Fibroblast of upper back skin (primary cell): ENCODE measurements at regions not wholly inside any gene's neighbourhood (a gene's known extent, or its start where the extent isn't known, plus 50 kb on each side); places are given as distances from the start of the nearest gene placed in this dataset.

Experiments
- DNase-seq: peaks from one replicate; pipeline ENCODE4 v3.0.0-alpha.2; 2013

DNA sequence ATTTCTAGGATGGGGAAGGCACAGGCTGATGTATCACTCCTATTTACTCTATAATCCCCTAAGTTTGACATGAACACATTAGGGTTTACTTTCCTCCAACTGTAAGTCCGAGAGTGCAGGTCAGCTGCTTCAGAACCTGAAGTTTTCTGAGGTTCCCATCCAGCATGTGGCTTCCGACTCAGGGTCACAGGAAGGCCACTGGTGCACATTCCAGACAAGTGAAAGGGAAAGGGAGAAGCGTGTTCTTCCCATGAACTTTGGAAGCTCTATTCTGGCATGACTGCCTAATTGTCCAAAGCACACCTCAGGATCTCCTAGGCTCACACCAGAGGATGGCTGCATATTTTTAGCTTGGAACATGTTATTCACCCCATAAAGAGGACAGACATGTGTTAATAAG is 602.6 kb downstream of the SEMA5A start:
- peak; percentile 4 for DNase-seq

DNA sequence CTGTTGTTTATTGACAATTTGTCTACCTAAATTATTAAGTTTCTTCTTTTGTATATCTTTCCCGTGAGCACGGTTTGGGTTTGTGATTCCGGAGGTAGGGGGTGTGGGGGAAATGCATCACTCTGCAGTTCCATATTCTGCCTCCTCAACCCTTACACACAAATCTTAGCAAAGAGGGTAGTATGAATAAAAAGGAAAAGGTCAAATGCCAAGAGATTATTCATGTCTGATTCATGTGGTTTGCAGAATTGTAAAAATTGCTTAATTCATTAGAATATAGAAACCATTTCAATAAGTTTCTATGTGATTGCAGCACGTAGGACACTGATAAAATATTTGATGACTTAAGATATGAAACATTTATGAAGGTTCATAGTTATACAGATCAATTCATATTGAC is 601.9 kb downstream of the SEMA5A start:
- peak; percentile 2 for DNase-seq

DNA sequence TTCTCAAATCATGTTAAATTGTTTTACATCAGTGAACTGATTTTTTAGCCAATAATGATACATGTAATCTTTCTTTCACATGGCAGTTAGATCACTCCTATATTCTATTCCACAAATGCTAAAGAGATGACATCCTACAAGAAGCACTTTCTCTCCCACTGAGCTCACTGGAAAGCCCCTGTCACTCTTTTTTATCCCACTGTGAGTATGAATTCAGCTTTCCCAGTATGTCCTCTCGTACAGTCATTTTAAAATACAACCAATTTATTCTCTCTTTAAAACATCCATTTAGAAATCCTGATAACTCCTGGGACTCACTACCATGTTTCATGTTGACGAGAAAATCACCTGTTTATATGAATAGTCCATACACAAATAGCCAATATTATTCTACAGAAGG is 599.9 kb downstream of the SEMA5A start:
- no peak for DNase-seq

DNA sequence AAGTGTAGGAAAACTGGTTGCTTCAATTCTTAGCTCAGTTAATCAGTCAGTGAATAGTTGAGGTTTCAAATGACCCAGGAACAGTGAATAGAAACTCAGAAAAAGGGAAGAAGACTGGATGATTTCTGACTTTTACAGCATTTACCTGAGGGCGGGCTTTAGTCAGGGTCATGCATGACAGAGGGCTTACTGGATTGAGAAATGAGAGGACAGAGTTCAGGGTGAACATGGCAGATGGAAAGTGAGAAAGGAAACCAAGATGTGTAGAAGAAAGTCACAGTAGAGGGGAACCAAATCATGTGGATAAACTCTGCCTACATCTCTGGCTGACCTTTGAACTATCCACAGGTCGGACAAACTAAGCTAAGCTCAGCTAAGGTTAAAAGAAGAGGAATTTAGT is 596.0 kb downstream of the SEMA5A start:
- DNase-seq = no peak

DNA sequence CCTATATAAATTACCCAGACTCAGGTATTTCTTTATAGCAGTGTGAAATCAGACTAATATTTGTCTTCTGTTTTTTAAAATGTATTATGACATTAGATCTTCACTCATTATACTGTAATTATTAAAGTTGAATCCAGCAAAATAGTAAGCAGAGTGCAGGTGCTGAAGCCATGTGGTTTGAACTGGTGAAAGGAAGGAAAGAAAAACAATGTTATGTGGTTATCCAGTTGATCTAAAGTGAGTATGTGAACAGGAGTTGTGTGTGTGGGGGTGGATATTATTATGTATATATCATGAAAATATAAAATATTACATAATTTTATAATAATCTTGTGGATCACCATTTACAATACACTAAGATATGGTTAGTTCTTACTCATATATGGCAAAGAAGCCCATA is 593.7 kb downstream of the SEMA5A start:
- no peak for DNase-seq

DNA sequence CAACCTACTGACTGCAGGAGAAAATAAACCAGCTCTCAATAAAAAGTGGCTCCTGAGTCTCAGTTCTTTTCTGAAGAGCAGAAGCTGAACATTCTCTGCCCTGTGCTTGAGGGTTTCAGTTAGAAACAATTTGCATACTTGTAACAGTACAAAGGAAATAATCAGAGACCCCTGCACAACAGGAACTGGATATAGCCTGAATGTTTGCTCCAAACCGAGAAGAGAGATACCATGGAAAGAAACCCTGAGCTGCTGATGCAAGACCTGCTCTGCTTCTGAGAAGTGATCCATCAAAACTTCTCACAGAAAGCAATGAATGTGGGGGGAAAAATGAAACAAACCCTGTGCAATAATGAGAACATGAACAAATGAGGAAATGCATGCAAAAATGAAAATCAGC is 592.9 kb downstream of the SEMA5A start:
- peak; percentile 2 for DNase-seq

DNA sequence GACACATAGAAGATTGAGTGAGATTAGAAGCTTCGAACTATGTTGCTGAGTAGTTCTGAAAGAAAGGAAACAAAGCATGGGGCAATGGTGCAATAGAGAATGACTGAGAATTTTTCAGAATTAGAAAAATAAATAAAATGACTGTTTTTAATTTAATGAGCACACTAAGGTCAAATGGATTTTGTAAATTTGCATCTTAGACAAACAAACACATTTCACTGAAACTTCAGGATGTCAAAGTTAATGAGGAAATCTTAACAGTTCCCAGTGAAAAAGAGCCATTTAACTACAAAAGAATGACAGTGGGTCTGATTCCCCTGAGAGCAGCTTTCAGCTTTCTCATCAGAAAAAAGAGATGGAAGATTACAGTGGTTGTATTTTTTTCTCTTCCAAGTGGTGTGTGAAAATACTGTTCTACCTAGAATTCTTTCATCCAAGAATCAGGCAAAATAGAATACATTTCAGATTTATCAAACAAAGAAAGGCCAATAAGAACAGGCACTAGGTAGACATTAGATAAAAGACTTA is 591.9 kb downstream of the SEMA5A start:
- DNase-seq = no peak

DNA sequence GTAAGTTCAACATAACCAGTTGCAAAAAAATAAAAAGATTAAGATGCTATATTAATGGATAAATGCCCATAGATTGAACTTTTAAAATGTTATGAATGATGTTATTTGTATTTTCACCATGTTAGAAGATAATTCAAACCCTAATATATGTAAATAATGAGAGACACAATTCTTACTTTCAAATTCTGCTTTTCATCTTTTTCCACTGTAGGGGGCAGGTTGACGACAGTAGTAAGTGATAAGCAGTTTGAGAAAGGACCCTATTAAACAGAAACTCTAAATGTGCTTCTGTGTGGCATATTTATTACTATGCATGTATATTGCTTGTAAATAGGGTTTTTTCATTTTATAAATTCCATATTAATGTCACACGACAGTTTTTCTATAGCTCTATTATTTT is 591.1 kb downstream of the SEMA5A start:
- peak; percentile 13 for DNase-seq

DNA sequence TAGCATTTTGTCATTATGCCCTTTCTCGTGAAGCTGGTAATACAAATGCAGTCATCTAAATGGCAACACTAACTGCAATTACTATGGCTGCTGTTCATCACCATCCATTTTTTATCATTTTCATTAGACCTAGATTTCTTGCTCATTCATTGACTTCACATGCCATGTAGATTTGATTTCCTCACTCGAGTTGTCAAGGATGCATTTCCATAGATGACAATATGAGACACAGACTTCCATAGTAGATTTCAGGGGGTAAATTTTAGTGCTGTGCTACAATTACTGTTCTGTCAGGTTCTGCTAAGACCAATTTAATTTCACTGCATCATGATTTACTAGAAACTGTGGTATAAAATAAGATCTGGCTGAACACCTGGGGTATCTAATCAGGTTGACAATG is 589.2 kb downstream of the SEMA5A start:
- DNase-seq = no peak

DNA sequence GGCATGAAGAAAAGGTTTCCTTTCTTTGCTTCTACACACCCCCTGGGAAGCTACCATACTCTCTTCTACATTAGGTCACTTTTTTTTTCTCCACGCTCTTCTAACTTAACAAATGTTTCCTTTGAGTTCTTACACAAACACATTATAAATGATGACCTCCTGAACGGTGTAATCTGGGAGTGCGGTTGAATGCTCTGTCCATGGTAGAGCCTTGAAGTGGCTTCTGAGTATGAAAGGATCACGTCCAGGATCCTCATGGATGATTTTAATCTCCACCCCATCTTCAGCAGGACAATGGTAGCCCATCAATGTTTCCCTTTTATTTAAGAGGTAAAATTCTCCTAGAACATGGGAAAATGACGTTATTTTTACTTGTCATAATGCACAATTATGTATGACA is 587.3 kb downstream of the SEMA5A start:
- DNase-seq = no peak

DNA sequence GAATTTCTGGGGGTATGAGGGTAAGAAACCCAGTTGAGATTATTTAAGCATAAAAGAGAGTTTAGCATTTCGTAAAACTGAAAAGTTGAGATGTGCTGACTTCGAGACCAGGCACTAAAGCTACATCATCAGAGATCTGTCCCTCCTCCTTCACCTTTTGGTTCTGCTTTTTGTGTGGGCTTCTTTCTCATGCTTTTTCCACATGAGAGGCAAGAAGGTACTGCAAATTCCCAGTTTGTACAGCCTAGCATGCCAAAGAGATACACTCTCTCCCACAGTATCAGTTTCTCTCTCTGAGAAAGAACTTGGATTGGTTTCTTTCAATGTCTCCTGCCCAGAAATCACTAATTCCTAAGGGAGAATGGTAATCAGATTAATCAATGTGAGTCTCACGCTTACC is 584.7 kb downstream of the SEMA5A start:
- DNase-seq = no peak

DNA sequence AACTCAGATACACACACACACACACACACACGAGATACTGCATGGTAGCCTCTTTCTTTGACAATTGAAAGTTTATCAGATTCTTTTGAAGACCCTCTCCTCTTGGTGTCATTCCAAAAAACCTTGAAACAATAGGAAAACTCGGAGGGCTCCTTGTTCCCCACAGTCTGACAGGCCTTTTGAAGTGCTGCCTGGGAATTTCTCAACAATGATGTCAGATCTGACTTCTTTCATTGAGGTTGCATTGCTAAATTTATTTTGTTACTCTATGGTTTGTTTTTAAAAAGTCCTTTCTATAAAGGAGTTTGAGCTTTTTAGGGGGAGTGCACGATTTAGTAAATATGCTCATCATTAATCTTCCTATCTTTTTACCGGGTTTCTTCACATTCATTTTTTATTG is 583.9 kb downstream of the SEMA5A start:
- no peak for DNase-seq

DNA sequence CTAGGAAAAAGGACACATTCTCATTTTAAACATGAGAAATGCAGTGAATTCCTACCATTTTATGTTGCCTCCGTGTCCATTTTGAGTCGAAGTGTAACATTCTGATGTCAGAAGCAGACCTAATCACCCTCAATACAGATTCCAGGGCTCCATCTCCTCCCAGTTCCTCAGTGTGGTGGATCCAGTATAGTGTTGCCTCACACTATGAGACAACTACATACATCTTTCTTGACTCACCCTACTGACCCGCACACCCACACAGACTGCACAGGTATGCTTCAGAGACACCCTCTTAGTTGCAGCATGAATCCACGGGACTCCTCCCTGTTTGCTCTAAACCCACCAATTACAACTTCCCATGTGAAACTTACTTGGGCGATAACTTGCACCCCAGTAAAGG is 564.9 kb downstream of the SEMA5A start:
- DNase-seq = no peak

DNA sequence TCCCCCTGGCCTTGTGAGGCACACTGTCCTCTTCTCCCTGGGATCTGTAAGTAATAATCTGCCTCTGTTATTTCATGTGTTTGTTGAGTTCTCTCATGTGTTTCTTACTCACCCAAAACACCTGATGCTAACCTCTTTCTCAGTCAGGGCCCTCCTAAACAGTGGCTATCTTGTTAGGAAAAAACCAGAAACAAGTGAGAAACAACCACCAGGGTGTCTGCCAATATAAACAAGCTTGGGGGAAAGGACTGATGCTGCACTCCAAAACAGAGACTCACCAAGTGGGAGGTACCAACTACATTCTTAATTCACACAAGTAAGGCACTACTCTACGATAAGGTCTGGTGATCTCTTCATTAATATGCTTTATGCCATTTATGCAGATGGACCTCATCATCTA is 564.4 kb downstream of the SEMA5A start:
- DNase-seq = no peak

DNA sequence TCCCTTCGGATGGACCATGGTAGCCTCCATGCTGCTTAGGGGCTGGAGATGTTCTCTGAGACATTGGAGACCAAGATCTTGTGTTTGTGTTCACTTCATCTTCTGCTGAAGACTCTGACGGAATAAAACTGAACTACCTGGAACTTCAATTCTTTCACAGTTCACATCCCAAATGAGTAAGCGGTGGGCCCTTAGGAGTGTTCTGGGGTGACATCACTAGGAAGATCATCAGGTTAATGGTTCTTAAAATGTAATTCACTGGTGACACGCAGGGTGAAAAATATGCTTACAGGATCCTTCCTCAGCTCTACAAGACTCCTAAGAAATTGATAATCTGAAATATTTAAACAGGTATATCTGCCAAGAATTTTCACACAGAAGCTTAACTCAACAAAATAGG is 561.5 kb downstream of the SEMA5A start:
- no peak for DNase-seq
